ENCODE measurements at regions not wholly inside any gene's neighbourhood (a gene's known extent, or its start where the extent isn't known, plus 50 kb on each side); places are given as distances from the start of the nearest gene placed in this dataset.
A peak's percentile ranks its signal among the peaks of the same experiment; 100 is the strongest.
"Not testable (repeated sequence)": the region's sequence is repeated elsewhere in the genome, so short reads cannot be mapped to it uniquely, and the experiment has no call there.

DNA sequence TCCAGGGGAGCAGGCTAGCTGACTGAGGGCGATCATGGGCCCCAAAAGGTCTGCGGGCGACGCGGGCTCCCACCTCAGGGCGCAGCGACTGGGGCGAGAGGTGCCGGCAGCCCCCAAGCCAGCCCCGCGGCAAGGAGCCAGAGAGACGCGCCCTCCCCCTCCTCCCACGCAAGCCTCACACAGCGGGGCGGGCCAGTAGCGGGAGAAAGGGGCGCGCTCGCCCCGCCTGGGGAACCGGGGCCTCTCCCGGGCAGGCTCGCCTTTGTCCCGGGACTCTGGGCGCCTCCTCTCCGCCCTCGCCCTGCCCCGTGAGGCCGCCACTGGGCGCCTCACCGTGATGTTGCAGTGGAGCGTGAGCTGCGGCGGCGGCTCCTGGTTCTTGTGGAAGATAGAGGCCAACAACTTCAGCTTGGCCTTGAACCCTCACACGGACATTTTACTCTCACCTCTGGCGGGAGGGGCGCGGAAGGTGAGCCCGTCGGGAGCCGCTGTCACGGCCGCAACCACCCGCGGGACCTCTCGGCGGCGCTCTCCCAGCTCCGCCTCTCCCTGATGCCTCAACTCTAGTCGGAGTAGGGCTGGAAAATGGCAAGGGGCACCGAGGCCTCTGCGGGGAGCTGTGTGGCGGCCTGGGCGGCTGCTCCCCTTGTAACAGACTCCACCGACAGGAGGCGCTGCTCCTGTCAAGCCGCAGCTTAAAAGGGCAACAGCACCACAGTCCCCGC is 100.5 kb upstream of the ZSCAN2 start:
- H3K27ac Mint-ChIP-seq; H3K4me1 Mint-ChIP-seq (ENCODE audit: low read depth); H3K36me3 Mint-ChIP-seq (ENCODE audit: low read depth); H3K9me3 Mint-ChIP-seq; H3K27me3 Mint-ChIP-seq (ENCODE audit: low read depth); H3K4me3 Mint-ChIP-seq: not testable (repeated sequence)

DNA sequence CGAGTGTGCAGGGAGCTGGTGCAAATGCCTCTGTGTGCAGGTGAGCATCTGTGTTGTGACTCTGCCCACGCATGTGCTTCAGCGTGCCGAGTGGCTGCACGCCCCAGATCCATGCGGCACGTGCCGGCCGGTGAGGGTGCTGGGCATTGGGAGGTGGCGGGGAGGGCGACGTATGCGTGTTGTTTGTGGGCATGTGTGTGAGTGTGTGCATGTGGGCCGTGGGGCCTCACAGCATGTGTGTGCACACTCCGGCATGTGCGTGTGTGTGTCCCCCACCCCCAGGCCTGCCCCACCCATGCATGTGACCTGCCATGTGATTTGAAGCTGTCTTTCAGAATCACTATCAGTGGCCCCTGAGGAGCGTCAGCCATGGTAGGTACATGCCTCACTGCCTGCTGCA is 97.7 kb upstream of the ZSCAN2 start:
- not testable (repeated sequence) for H3K4me3 Mint-ChIP-seq; H3K27ac Mint-ChIP-seq; H3K36me3 Mint-ChIP-seq (ENCODE audit: low read depth); H3K9me3 Mint-ChIP-seq; H3K4me1 Mint-ChIP-seq (ENCODE audit: low read depth); H3K27me3 Mint-ChIP-seq (ENCODE audit: low read depth)

DNA sequence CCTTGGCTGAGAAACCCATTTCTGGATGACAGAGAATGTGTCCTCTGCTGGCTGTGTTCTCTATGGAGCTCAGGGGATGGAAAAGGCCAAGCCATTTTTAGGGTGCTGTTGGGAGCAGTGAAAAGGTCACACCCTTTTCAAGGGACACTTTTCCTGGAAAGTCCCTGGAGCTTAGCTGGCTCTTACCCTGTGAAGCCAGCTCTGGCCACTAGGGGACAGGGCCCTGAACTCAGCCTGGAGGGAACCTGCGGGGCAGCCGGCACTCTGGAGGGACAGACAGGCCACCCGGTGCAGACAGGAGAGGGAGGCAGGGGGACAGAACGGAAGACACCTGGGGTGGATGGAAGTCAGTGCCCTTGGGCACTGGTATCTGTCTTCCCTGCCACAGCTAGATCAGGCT is 95.3 kb upstream of the ZSCAN2 start:
- H3K36me3 Mint-ChIP-seq (ENCODE audit: low read depth); H3K27ac Mint-ChIP-seq; H3K9me3 Mint-ChIP-seq; H3K27me3 Mint-ChIP-seq (ENCODE audit: low read depth); H3K4me1 Mint-ChIP-seq (ENCODE audit: low read depth); H3K4me3 Mint-ChIP-seq: not testable (repeated sequence)

DNA sequence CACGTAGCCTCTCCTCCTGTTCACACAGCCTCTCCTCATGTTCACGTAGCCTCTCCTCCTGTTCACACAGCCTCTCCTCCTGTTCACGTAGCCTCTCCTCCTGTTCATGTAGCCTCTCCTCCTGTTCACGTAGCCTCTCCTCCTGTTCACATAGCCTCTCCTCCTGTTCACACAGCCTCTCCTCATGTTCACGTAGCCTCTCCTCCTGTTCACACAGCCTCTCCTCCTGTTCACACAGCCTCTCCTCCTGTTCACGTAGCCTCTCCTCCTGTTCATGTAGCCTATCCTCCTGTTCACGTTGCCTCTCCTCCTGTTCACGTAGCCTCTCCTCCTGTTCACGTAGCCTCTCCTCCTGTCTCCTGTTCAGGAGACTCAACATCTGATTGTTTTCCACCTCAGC is 88.5 kb upstream of the ZSCAN2 start:
- not testable (repeated sequence) for H3K27ac Mint-ChIP-seq; H3K27me3 Mint-ChIP-seq (ENCODE audit: low read depth); H3K4me3 Mint-ChIP-seq; H3K4me1 Mint-ChIP-seq (ENCODE audit: low read depth); H3K36me3 Mint-ChIP-seq (ENCODE audit: low read depth); H3K9me3 Mint-ChIP-seq

DNA sequence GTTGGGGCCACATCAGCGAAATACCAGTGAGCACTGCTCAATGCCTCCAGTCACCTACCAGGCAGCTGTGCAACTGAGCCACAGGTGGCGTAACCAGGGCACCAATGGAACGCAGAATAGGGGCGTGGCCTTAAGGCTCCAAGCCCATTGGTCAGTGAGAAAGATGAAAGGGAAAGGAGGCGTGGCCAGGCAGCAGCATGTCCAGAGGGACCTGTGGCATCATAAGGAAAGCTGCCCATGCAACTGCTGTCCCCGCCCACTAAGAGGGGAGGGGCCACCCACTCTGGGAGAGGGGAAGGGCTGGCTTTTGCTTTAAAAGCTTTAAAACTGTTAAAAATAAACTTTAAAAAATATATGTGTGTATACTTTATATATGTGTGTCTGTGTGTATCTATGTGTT is 84.0 kb upstream of the ZSCAN2 start:
- H3K4me3 Mint-ChIP-seq; H3K27ac Mint-ChIP-seq; H3K36me3 Mint-ChIP-seq (ENCODE audit: low read depth): not testable (repeated sequence)

DNA sequence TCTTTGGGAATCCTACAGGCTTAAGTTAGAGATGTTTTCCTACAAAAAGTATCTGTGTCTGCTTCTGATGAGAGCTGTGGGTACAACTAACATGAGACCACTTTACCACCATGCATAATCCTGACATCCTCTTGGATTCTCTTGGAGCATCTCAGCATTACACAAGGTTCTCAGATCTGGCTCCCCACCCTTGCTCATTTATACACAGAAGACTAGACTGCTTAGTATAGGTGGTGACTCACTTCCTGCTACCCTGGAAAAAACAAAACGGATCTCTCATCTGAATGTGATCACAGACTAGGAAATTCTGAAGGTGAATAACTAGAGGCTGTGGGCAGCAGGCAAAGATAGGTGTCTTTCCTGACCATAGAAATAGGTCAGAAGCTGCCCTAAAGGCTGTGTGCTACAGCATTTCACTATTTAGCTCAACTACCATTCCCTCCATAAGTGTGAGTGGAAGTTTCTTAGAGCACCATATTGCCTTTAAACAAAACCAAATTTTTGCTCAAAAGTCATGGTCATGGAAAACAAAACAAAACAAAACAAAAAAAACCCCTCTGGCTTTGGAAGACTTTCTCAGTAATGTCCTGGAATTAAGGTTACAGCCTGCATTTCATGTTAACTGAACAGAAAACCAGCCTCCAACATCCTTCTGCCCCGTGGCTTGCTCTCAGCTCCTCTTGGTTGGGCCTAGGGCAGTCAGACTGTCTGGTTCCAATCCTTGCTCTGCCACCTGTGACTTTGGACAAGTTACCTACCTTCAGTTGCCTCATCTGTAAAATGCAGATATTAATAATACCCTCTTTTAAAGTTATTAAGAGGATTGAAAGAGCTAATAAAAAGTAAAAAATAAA is 75.1 kb upstream of the ZSCAN2 start:
- H3K4me1 Mint-ChIP-seq (ENCODE audit: low read depth); H3K9me3 Mint-ChIP-seq; H3K36me3 Mint-ChIP-seq (ENCODE audit: low read depth); H3K4me3 Mint-ChIP-seq; H3K27me3 Mint-ChIP-seq (ENCODE audit: low read depth): not testable (repeated sequence)
- peak overlapping the region; percentile 65 for H3K27ac Mint-ChIP-seq

More for the DNA sequence above, 84.0 kb upstream of the ZSCAN2 start:
- H3K9me3 Mint-ChIP-seq; H3K27me3 Mint-ChIP-seq (ENCODE audit: low read depth); H3K4me1 Mint-ChIP-seq (ENCODE audit: low read depth): not testable (repeated sequence)

DNA sequence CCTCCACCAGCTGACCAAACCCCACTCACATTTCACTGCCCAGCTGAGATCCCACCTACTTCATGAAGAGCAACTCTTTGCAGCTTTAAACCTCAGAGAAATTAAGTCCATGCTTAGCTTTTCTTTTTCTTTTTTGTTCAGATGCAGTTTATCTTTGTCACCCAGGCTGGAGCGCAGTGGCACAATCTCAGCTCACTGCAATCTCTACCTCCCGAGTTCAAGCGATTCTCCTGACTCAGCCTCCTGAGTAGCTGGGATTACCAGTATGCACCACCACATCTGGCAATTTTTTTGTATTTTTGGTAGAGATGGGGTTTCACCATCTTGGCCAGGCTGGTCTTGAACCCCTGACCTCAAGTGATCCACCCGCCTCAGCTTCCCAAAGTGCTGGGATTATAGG is 70.1 kb upstream of the ZSCAN2 start:
- H3K27ac Mint-ChIP-seq; H3K27me3 Mint-ChIP-seq (ENCODE audit: low read depth); H3K9me3 Mint-ChIP-seq; H3K4me3 Mint-ChIP-seq: not testable (repeated sequence)
- peaks cover 10% of the 10 kb centered on the region for H3K36me3 Mint-ChIP-seq (ENCODE audit: low read depth)
- H3K4me1 Mint-ChIP-seq (ENCODE audit: low read depth): peaks cover 13% of the 10 kb centered on the region

DNA sequence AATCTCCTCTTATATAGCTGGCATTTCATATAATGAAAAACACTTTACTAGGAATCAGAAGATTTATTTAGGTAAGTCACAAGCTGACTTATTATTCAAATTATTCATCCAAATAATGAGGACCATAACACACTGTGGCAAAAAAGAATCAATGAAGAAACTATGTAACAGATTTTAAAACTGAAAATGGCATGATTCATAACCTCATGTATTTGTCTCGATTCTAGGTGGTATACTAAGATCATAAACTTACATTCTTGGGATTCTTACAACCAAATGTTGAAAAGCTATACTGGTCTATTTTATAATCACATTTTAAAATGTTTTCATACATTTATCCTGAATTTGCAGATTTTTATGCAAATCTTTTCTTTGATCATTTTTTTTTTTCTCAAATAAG is 69.6 kb upstream of the ZSCAN2 start:
- not testable (repeated sequence) for H3K9me3 Mint-ChIP-seq; H3K4me3 Mint-ChIP-seq; H3K27ac Mint-ChIP-seq; H3K27me3 Mint-ChIP-seq (ENCODE audit: low read depth)
- H3K36me3 Mint-ChIP-seq (ENCODE audit: low read depth): peaks cover 15% of the 10 kb centered on the region
- peaks cover 11% of the 10 kb centered on the region for H3K4me1 Mint-ChIP-seq (ENCODE audit: low read depth)

DNA sequence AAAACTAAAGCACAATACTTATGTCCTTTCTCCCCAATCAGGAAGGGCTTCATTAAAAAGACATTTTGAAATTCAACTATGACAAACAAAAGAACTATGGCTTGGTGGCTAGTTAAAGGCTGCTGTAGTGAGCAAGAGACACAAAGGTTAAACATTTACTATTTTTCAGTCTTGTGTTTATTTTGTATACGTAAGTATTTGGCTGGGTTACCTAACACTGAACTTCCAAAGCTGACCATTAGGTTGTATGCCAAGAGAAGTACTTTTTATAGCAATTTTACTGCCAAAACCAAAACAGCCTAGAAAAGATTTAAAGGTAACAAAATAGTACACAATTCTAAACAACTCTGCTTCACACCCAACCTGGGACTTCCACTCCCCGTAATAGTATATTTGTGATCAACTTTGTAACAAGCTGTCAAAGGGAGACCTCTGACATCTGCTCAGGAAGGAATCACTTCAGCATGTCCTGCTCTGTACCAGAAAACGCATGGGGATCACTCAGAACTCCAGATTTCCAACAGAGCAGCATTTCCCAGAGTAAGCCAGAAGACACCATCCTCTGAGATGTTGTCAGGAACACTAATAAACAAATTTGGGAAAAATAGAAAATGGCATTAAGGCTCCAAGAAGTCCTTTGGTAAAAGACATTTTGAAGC is 69.0 kb upstream of the ZSCAN2 start:
- H3K27me3 Mint-ChIP-seq (ENCODE audit: low read depth); H3K4me3 Mint-ChIP-seq; H3K9me3 Mint-ChIP-seq; H3K27ac Mint-ChIP-seq: not testable (repeated sequence)
- H3K36me3 Mint-ChIP-seq (ENCODE audit: low read depth): peaks cover 17% of the 10 kb centered on the region
- H3K4me1 Mint-ChIP-seq (ENCODE audit: low read depth): peaks cover 11% of the 10 kb centered on the region

DNA sequence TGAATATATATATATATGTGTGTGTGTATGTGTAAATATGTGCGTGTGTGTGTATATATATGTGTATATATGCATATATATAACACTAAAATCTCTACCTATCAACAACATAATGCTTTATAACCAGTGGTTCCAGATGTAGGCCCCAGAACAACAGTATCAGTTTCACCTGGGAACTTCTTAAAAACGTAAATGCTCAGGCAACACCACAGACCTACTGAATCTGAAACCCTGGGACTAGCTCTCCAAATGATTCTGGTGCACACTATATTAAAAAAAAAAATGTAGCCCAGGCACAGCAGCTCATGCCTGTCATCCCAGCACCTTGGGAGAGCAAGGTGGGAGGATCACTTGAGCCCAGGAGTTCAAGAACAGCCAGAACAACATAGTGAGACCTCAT is 67.1 kb upstream of the ZSCAN2 start:
- H3K27ac Mint-ChIP-seq; H3K27me3 Mint-ChIP-seq (ENCODE audit: low read depth); H3K4me3 Mint-ChIP-seq; H3K9me3 Mint-ChIP-seq: not testable (repeated sequence)
- peaks cover 11% of the 10 kb centered on the region for H3K4me1 Mint-ChIP-seq (ENCODE audit: low read depth)
- H3K36me3 Mint-ChIP-seq (ENCODE audit: low read depth): peaks cover 19% of the 10 kb centered on the region

DNA sequence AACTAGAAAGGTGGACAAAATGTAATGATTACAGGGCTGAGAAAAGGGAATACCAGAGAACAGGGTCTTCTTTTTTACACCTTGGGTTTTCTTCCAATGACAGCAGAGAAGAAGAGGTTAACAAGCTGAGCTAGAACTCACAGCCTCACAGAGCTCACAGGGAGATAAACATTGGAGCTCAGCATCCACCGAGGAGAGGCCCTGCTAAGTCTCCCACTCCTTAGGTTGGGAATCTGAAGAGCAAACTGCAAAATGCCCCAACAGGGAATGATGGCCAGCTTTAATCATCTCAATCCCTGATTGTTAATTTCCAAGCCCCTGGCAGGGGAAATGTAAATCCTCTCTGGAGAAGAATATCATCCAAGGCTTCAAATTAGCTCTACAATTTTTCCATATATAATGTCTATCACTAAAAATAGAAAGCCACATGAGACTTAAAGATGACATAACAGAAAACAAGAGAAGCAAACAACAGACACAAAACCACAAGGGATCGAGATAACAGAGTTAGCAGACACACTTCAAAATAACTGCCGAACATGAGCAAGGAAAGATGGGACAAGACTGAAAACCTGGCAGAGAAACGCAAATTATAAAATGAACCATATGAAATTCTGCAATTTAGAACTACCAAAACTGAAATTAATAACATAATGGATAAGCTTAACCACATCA is 66.1 kb upstream of the ZSCAN2 start:
- not testable (repeated sequence) for H3K27me3 Mint-ChIP-seq (ENCODE audit: low read depth); H3K9me3 Mint-ChIP-seq
- peak overlapping the region; percentile 52 for H3K4me3 Mint-ChIP-seq
- H3K36me3 Mint-ChIP-seq (ENCODE audit: low read depth): peaks cover 21% of the 10 kb centered on the region
- H3K27ac Mint-ChIP-seq: peak overlapping the region; percentile 47
- peaks cover 11% of the 10 kb centered on the region for H3K4me1 Mint-ChIP-seq (ENCODE audit: low read depth)

DNA sequence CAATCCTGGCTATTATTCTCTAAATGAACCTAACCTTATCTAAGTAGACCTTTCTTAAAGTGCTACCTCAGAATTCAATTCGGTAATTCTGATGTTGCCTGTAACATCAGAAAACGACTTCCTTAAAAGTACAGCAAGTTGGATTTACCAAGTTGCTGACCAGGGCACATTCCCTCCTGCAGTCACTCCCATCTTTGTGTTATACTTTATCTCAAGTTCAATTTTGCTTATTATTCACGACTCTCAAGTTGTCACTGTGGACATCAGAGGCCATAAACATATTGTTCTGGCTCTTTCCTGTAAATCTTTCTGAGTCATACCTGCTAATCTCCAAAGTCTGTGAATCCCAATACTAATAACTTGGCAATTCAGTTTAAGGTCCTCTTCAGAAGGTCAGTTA is 64.6 kb upstream of the ZSCAN2 start:
- H3K9me3 Mint-ChIP-seq; H3K4me3 Mint-ChIP-seq; H3K27me3 Mint-ChIP-seq (ENCODE audit: low read depth); H3K27ac Mint-ChIP-seq: not testable (repeated sequence)
- Mint-ChIP-seq H3K4me1 (ENCODE audit: low read depth) (peaks cover 12% of the 10 kb centered on the region), H3K36me3 (ENCODE audit: low read depth) (peaks cover 19% of the 10 kb centered on the region)

DNA sequence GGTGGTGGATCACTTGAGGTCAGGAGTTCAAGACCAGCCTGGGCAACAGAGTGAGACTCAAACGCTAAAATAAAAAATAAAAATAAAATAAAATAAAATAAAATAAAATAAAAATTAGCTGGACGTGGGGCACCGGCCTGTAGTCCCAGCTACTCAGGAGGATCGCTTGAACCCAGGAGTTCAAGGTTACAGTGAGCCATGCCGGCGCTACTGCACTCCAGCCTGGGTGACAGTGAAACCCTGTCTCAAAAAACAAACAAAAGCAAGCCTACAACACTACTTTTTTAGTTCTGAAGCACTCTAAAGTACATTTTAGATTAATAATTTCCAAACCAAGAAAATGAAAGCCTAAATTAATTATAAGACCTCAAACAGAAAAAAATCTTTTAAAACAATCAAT is 56.2 kb upstream of the ZSCAN2 start:
- H3K4me3 Mint-ChIP-seq; H3K9me3 Mint-ChIP-seq; H3K27ac Mint-ChIP-seq; H3K27me3 Mint-ChIP-seq (ENCODE audit: low read depth): not testable (repeated sequence)
- peaks cover 17% of the 10 kb centered on the region for H3K4me1 Mint-ChIP-seq (ENCODE audit: low read depth)
- H3K36me3 Mint-ChIP-seq (ENCODE audit: low read depth): peaks cover 20% of the 10 kb centered on the region

DNA sequence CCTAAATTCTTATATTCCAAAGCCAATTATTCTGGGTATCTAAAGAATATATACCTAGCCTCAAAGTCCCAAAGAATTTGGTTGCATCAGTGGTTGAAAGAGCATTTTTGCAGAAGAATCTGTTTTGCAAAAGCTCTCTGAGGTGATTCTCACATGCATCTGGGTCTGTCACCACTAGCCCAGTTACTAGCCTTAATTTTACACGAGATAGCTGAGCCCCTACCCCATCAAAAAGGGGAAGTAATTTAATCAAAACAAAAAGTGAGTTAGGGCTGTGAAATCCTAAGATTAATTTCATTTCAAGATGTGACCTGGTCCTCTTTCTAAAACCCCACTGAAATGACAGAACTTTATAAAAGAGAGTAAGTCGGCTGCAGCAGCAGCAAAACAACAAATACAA is 53.7 kb upstream of the ZSCAN2 start:
- H3K9me3 Mint-ChIP-seq; H3K4me3 Mint-ChIP-seq; H3K27me3 Mint-ChIP-seq (ENCODE audit: low read depth): not testable (repeated sequence)
- Mint-ChIP-seq H3K36me3 (ENCODE audit: low read depth) (peaks cover 17% of the 10 kb centered on the region), H3K4me1 (ENCODE audit: low read depth) (peaks cover 12% of the 10 kb centered on the region), H3K27ac (peak overlapping the region; percentile 58)

DNA sequence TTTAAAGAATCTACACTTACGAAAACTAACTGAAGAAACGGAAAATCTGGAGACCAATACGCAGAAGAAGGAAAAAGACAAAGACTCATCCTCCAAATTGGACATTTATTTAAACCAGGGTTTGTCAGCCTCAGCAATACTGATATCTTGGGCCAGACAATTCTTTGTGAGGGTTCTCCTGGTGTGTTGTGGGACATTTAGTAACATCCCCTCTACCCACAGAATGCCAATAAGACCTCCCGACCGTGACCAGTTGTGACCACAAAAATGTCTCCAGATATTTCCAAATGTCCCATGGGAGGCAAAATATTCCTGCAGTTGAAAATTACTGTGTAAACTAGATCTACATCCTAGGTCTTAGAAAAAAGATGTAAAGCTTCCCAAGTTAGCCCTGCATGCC is 50.3 kb upstream of the ZSCAN2 start:
- H3K4me3 Mint-ChIP-seq; H3K27me3 Mint-ChIP-seq (ENCODE audit: low read depth); H3K27ac Mint-ChIP-seq; H3K9me3 Mint-ChIP-seq: not testable (repeated sequence)
- H3K4me1 Mint-ChIP-seq (ENCODE audit: low read depth): peaks cover 12% of the 10 kb centered on the region
- peaks cover 18% of the 10 kb centered on the region for H3K36me3 Mint-ChIP-seq (ENCODE audit: low read depth)
